SH-SY5Y (cell line): ENCODE measurements at regions not wholly inside any gene's neighbourhood (a gene's known extent, or its start where the extent isn't known, plus 50 kb on each side); places are given as distances from the start of the nearest gene placed in this dataset.

Experiments
- GATA2 ChIP-seq: IDR thresholded peaks from 2 replicates; pipeline ENCODE4 v1.6.1; 2011; ENCODE audit warnings: mild to moderate bottlenecking, low read depth, low read length
- GATA3 ChIP-seq: IDR thresholded peaks from 2 replicates; pipeline ENCODE4 v1.6.1; 2011; ENCODE audit warnings: low read depth, mild to moderate bottlenecking, low read length, moderate library complexity

- TF ChIP-seq GATA3: no peak
- no peak for TF ChIP-seq GATA2
These were observed 1794.0 kb upstream of the CELF4 start for GRCh38 chr18:39359636-39360035.

- TF ChIP-seq GATA3 (no peak), GATA2 (no peak)
These were observed 1785.3 kb upstream of the CELF4 start for GRCh38 chr18:39350945-39351344.

DNA sequence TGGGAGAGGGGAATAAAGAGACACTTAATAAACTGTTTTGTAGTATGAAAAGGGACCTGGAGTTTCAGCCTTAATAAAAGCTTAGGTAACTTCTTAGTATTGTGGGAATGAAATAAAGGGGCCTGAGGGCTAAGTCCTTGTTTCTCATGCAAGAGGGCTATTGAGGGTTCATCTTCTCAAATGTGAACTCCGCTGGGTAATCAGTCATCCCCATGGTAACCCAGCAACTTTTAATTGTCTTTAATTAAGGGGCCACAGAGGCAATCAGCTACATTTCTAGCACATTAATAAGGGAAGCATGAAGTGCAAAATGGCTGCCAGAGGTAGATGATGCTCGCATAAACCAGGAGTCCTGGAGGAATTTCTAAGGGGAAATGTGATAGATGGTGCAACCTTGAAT lies 1784.2 kb upstream of the CELF4 start:
- no peak for TF ChIP-seq GATA2
- no peak for TF ChIP-seq GATA3

DNA sequence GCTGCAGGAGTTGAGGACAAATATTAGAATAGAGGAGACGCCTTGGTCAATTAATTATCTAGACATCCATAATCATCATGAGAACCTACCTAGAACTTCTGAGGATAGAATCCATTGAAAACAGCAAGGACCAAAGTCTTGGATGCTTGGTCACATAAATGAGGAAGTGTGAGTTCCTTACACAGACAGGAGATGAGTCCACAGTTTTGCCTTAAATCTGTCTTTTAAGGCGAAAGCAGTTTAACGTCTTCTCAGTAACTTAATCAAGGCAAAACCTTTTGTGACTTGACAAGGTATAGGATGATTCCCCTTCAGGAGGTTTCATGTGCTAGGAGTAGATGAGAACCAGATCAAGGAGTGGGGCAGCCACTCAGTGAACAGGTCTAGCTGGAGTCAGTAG lies 1783.2 kb upstream of the CELF4 start:
- TF ChIP-seq GATA3 (no peak), GATA2 (no peak)

DNA sequence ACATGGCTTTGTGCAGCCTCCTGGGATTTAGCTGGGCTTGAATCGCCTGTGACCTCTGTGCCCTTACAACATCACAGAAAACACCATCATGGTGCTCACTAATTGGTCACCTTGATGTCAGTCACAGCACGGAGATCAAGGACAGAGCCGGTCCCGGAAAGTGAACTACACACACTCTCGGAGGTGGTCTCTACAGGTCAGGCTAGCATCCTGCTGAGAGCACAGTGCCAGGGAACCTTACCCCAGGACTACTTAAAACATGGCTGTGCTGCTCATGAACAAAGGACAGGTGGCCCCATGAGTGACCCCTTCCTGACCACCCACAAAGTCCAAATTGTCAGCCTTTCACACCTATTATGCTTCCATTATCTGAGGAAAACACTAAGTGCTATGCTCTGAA lies 1782.1 kb upstream of the CELF4 start:
- TF ChIP-seq GATA2 (no peak), GATA3 (no peak)

GRCh38 chr18:39346916-39347315 lies 1781.3 kb upstream of the CELF4 start:
- TF ChIP-seq GATA2: no peak
- TF ChIP-seq GATA3: no peak

DNA sequence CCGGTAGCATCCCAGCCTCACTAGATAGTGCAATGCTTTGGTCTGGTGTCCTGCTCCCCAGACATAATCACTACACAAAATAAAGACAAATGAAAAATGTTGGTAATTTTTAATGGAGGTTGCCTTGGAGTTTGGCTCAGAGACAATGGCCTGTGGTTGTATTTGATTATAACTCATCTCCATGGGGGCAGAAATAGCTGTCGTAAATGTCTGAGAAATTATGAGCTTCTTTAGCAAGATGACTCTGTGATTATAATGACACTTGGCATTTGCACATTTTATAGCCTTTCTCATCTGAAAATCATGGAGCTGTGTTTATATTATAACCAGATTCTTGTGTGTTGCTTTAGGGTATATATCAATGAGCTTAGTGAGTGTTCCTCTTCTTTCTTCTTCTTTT lies 1779.7 kb upstream of the CELF4 start:
- TF ChIP-seq GATA3 (no peak), GATA2 (no peak)

DNA sequence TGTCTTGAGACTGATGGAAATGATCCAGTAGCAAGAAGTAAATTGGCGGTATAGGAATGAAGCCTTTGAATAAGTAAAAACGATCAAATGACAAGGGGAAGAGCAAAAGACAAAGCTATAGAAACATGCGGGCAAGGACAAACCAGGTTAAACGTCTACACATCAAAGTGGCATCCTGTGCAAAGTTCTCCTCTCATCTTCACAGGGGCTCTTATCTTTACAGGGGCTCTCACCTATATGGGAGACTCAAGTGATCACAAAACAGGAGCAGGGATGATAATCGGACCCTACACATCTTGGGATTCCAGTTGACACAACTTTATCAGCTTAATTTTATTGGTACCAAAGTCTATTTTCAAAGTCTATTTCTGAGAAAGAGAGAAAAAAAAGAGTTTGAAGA lies 1778.9 kb upstream of the CELF4 start:
- no peak for TF ChIP-seq GATA3
- TF ChIP-seq GATA2: no peak

DNA sequence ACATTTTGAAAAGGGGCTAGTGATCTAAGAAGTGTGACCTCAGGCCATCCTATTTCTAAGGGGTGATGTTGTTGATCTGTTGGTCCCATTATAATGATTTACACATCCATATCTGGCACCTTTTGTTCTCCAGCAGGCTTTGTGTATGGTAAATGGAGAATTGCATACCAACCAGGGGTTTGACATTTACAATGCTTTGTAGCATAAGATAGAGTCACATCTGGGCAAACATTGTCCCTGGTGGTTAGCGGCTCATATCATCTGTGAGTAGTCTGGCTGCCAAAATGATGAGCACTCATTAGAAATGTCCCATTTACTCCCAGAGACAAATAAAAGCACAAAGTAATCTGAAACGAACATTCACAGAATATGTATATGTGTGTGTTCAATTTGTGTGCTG lies 1775.5 kb upstream of the CELF4 start:
- TF ChIP-seq GATA3 (no peak), GATA2 (no peak)

GRCh38 chr18:39340418-39340817 lies 1774.8 kb upstream of the CELF4 start:
- TF ChIP-seq GATA2 (no peak), GATA3 (no peak)

DNA sequence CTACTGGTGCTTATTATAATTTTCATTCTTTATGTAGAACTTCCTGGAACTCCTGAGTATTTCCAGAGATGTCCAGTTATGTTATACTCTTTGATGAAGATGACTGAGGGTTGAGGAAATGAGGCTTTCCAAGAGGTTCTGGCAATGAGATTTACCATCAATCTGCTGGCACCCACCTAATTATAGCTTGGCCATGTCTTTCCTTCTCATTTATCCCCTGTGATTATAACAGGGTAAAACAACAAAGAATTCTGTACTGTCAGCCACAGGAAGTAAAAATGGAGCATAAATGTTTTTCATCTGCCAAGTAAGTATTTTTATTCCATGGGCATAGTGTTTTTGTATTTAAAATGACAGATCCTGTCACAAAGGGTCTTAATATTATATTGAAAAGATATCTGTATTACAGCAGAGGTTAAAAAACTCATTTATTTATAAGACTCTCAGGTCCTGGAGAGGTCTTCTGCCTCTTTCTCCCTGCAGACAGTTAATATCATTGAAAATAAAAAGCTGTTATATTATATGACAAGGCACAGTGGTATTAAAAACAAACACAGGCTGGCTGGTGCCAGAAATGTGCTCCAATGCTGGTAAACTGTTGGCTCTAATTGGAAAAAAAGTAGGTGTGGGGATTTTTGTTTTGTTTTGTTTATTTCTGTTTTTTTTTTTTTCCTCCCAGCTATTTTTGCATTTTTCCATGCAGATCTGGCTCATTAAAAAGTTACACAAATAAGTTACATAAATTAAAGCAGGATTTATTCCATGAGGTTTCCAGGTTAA lies 1764.1 kb upstream of the CELF4 start:
- TF ChIP-seq GATA2: no peak
- TF ChIP-seq GATA3: no peak

GRCh38 chr18:39326772-39327171 lies 1761.2 kb upstream of the CELF4 start:
- TF ChIP-seq GATA3 (no peak), GATA2 (no peak)

DNA sequence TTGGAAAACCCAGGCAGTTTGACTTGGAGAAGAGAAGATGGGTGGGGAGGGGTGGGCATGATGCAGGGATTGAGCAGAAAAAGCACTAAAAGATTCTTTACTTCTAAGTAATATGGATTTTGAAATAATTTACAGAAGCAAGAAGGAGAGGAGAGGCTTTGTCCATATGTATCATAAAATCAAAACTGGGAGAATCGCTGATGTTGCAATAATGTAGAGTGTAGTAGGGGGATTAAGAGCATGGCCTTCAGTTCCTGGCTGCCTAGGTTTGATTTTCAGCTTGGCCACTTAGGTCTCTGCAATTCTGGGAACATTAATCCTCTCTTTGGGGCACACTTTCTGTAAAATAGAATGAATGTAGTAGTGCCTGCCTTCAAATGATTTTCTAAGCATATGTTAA lies 1760.4 kb upstream of the CELF4 start:
- TF ChIP-seq GATA3: no peak
- TF ChIP-seq GATA2: no peak

DNA sequence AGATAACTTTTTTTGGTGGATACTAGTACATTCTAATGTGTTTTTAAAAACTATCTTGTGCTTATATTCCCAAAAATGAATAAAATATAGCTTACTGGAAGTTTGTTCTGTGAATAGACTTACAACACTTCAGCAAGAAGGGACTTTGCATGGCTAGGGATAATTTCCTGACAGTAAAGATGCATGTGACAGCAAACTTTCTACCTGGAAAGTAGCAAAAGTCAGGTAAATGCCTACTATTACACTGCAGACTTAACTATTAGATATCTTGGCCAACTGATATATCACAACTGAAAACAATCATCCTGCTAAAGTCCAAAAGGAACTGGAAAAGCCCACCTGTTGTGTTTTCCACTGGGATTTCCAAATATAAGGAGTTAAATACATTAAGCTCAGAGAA lies 1753.5 kb upstream of the CELF4 start:
- TF ChIP-seq GATA2 (no peak), GATA3 (no peak)

DNA sequence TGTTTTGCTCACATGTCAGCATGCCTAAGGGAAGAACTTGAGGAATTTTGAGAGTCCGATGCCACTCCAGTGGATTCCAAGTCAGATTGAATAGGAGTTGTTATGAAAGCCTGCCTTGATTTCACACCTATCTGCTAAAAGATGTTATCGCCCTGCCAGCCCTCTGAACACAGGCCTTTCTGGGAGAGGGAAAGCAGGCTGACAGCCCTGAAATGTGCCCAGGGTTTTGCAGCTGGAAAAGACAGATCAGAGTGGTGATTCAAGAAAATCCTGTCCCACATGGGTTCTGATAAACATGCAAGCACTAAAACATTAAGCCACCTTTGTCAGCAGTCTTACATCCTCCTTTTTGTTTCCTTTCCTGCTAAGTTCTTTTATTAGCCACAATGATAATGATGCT lies 1752.9 kb upstream of the CELF4 start:
- TF ChIP-seq GATA3 (no peak), GATA2 (peak; percentile 90)

DNA sequence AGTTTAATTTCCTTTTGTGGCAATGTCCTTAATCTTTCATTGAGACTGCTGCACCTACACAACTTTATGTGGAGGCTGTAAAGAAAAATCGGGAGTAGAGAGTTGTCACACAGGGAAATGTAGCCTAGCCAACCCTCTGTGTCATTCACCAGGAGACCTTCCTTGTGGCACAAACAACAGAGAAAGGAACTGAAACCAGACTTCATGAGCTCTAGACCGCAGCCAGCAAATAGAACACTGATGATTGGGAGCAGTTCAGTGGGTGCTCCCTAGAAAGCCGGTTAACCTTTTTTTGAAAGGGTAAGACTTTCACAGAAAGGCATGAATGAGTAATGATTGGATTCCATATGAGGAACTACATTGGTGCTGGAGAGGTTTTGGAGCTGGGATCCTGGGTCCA lies 1752.4 kb upstream of the CELF4 start:
- TF ChIP-seq GATA3: no peak
- no peak for TF ChIP-seq GATA2
